Spleen (tissue), 7 donors: ENCODE measurements at regions not wholly inside any gene's neighbourhood (a gene's known extent, or its start where the extent isn't known, plus 50 kb on each side); places are given as distances from the start of the nearest gene placed in this dataset.

Source experiments
- POLR2A ChIP-seq, 3 donors: fragments of 450-650 bp; IDR thresholded peaks; one replicate each; pipeline ENCODE4 v1.5.1; 2017; ENCODE audit warnings: antibody characterized with exemption in 3 of 3, mild to moderate bottlenecking in 1 of 3
- POLR2AphosphoS5 ChIP-seq, 3 donors: sonication (generic); formaldehyde crosslinking; IDR thresholded peaks; one replicate each; pipeline ENCODE4 v1.5.1; 2017; ENCODE audit warnings: antibody characterized with exemption in 3 of 3
- TF ChIP-seq, protein P1 (sequence below), 11 experiments: fragments of 200-600 bp in 7 of 11; fragments of 450-650 bp in 4 of 11; sonication (generic) in 4 of 11; IDR thresholded peaks in 8 of 11; conservative IDR thresholded peaks in 3 of 11; 1 replicate in 7 of 11; 2 replicates in 4 of 11; pipeline versions ENCODE4 v1.4.0 to v1.8.0; 2016 to 2021; ENCODE audit warnings: antibody characterized with exemption in 11 of 11, inconsistent platforms in 4 of 11, mild to moderate bottlenecking in 1 of 11
- donor health status: DM: no; HTN: no; CAD: no; lungs with moderate emphysema.
- donor health status: DM: no; HTN: no; CAD: no.
- donor health status: DM: no; HTN: no; CAD: no.

GRCh38 chr15:37395100-37395468 lies 294.7 kb upstream of the MEIS2 start:
- TF ChIP-seq, protein P1, sequence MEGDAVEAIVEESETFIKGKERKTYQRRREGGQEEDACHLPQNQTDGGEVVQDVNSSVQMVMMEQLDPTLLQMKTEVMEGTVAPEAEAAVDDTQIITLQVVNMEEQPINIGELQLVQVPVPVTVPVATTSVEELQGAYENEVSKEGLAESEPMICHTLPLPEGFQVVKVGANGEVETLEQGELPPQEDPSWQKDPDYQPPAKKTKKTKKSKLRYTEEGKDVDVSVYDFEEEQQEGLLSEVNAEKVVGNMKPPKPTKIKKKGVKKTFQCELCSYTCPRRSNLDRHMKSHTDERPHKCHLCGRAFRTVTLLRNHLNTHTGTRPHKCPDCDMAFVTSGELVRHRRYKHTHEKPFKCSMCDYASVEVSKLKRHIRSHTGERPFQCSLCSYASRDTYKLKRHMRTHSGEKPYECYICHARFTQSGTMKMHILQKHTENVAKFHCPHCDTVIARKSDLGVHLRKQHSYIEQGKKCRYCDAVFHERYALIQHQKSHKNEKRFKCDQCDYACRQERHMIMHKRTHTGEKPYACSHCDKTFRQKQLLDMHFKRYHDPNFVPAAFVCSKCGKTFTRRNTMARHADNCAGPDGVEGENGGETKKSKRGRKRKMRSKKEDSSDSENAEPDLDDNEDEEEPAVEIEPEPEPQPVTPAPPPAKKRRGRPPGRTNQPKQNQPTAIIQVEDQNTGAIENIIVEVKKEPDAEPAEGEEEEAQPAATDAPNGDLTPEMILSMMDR (IDR thresholded peaks at IDR 0.05 in 8 of 11, conservative IDR thresholded peaks at IDR 0.05 in 3 of 11): no peak
- TF ChIP-seq POLR2AphosphoS5 (IDR thresholded peaks at IDR 0.05): no peak
- no peak for TF ChIP-seq POLR2A (IDR thresholded peaks at IDR 0.05)
